DMS79 (cell line): ENCODE measurements at regions not wholly inside any gene's neighbourhood (a gene's known extent, or its start where the extent isn't known, plus 50 kb on each side); places are given as distances from the start of the nearest gene placed in this dataset.
"Not testable (repeated sequence)": the region's sequence is repeated elsewhere in the genome, so short reads cannot be mapped to it uniquely, and the experiment has no call there.

Experiments used
- DNase-seq: peaks from one replicate; lab custom pipeline; 2025; lab: John Stamatoyannopoulos, UW

DNA sequence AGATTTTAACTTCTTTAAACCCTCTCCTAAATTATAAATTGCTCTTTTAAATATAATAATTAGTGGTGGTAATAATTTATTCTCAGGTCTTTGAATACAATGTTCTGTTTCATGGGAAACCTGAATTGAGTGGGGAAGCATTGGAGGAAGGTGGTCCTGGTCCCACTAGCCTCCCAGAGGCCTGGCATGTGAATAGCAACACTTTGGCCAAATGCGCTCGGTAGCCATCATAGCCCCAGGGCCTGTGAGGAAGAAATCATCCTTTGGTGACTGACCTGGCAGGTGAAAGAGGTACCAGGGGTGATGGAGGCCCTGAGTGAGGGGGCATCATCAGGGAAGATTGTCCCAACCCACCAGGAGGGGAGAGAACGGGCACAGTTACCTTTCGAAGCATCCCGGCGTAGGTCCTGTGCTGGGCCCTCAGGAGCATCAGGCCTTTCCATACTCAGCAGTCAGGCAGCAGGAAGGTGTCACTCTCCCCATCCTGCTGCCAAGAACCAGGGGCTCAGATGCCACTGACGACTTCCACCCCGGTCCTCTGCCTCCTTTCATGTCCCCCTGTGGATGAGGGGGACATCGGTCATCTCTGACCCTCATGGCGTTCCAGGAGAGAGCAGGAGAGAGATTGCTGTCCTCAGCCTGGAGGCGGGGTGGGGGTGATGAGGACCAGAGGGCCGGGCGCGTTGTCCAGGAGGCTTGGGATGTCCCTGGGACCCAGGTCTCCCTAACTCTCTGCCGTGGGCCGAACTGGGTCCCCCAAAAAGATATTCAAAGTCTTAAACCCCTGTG is 78.6 kb upstream of the HPCAL1 start:
- no peak for DNase-seq

DNA sequence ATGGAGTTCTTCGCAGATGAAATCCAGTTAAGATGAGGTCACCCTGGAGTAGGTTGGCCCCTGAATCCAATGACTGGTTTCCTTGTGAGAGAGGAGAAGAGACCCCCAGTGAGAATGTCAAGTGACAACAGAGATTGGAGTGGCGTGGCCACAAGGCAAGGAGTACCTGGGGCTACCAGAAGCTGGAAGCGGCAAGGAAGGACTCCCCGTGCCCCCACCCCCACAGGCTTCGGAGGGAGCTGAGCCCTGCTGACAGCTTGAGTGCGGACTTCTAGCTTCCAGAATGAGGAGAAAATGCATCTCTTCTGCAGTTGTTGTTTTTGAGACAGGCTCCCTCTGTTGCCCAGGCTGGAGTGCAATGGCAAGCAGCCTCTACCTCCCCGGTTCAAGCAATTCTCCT is 78.0 kb upstream of the HPCAL1 start:
- no peak for DNase-seq

GRCh38 chr2:10225291-10226037 is 77.2 kb upstream of the HPCAL1 start:
- DNase-seq: no peak

GRCh38 chr2:10226038-10226724 is 76.5 kb upstream of the HPCAL1 start:
- DNase-seq: peak; percentile 42

DNA sequence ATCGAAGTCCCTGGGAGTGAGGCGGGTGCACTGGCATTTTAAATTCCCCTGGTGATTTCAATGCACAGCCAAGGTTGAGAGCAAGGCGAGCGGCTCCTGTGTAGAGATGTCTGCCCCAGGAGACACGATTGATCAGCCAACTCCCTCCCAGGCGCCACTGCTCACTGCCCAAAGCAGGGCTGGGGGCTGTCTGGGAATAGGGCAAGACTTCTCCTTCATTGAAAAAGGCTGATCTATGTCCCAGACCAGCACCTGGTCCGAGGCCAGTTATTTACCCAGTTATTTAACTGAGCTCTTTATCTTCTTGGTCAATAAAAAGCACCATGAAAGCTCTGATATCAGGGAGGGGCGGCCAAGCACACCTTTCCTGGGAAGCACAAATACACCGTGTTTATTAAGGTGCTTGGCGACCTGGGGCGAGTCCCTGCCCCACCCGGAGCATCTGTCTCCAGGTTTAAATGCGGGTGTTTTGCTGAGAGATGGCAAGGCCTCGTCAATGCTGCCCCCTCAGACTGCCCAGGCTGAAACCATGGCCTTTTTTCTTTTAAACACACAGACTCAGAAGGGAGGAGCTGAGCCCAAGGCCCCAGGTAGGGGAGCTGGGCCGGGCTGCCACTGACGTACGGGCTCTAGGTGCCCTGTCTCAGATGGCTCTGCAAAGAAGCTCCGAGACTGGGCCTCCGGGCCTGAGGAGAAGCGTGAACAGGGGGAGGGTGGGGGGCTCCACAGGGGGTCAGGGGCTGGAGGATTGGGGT is 73.9 kb upstream of the HPCAL1 start:
- DNase-seq: no peak

- DNase-seq: no peak
Measured at GRCh38 chr2:10229462-10230099, 73.1 kb upstream of the HPCAL1 start.

DNA sequence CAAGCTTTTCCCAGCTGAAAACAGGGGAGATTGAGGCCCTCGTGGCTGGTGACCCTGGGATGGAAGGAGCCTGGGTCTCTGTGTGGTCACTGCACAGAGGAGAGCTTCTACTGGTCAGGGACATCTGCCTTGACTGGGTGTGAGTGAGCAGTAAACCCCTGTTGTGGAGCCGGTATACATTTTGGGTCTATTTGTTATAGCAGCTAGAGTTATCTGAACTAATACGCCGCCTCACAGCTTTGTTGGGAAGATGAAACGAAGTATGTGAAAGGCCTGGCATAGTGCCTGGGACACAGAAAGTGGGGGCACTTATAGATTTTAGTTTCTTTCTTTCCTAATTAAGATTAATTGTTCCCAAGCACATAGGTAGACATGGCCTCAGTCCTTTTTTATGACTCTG is 72.2 kb upstream of the HPCAL1 start:
- DNase-seq: no peak

DNA sequence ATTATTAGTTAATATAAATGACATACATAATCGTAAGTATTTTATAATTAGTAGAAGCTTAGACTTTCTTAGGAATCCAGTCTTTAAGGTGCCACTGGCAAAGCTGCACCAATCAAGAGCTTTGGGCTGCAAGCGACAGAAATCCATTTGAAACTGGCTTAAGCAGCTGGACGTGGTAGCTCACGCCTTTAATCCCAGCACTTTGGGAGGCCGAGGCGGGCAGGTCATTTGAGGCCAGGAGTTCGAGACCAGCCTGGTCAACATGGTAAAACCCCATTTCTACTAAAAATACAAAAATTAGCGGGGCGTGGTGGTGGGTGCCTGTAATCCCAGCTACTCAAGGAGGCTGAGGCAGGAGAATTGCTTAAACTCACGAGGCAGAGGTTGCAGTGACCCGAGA is 71.8 kb upstream of the HPCAL1 start:
- DNase-seq: not testable (repeated sequence)

DNA sequence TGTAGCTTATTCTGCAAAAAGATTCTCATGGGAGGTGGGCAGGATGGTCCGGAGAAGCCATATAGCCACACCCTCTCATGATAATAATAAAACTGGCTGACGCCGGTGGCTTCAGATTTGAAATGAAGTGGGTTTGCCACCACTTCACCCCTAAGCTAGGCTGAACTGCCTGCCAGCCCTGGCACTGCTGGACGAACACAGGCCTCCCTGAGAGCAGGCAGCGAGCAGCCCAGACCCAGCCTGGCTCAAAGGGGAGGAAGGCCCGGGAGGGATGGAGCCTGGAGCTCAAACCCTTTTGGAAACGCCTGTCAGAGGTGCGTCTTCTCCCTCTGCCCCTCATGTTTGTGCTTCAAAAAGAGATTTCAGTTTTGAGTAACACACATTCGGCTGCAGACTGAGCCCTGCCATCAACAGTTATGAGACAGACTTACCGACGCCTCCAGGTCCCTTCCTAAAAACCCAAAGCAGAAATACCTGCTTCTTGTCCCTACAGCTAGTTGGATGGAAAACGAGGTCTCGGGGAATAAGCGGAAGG is 71.1 kb upstream of the HPCAL1 start:
- no peak for DNase-seq

GRCh38 chr2:10232096-10232815 is 70.4 kb upstream of the HPCAL1 start:
- no peak for DNase-seq

GRCh38 chr2:10233131-10234012 is 69.3 kb upstream of the HPCAL1 start:
- no peak for DNase-seq

- DNase-seq: no peak
Measured at GRCh38 chr2:10234013-10234306, 68.7 kb upstream of the HPCAL1 start.

DNA sequence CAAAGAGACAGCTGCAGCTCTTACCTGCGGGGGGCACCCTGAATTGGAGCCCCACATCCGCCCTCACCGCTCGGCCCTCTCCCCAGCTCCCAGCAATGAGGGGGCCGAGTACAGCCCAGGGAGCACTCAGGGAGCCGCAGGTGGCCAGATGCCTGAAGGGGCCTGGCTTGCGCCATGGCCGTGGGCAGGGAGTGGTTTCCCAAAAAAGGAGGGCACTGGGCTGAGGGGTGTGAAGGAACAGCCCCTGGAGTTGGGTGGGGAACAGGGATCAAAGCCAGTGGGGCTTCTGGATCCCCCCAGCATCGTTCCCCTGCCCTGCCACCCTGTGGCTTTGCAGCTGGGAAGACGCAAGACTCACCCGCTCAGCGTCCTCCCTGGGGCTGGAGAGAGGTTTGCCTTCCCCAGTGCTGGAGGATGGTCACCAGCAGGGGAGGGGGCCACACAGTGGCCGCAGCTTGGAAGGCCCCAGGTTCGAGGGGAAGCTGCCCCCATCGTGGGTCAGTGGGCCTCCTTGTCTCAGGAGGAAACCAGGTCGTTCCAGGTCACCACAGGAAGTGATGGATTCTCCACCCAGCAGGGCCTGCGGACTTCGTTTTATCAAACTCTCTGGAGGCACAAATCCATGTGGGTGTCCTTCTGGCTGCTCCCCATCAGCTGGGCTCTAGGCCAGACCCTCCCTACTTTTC is 68.2 kb upstream of the HPCAL1 start:
- no peak for DNase-seq

GRCh38 chr2:10235099-10235908 is 67.4 kb upstream of the HPCAL1 start:
- no peak for DNase-seq

- DNase-seq: no peak
Measured at GRCh38 chr2:10235909-10236550, 66.7 kb upstream of the HPCAL1 start.

GRCh38 chr2:10236571-10237391 is 65.9 kb upstream of the HPCAL1 start:
- no peak for DNase-seq
